GM23338 (cell line): ENCODE measurements at regions not wholly inside any gene's neighbourhood (a gene's known extent, or its start where the extent isn't known, plus 50 kb on each side); places are given as distances from the start of the nearest gene placed in this dataset.

Experiments
- ATAC-seq: fragments of 200-7000 bp; cut with Tn5 transposase; 3 replicates; pipeline ENCODE4 v1.9.1; 2020
- DNase-seq: peaks from one replicate; pipeline ENCODE4 v3.0.0-alpha.2; 2015; ENCODE audit warnings: low spot score
- H2AFZ ChIP-seq: fragments of 200-600 bp; sonication (generic); 2 replicates; pipeline ENCODE4 v1.8.0; 2016; ENCODE audit warnings: antibody characterized with exemption, mild to moderate bottlenecking, moderate library complexity
- H3F3A ChIP-seq: fragments of 200-600 bp; sonication (generic); replicated peaks from 2 replicates; pipeline ENCODE4 v1.8.0; 2017; ENCODE audit warnings: antibody characterized with exemption, mixed run types, low read depth
- H3K27ac ChIP-seq: fragments of 200-600 bp; sonication (generic); 2 replicates; pipeline ENCODE4 v1.6.1; 2016; ENCODE audit warnings: low read depth
- H3K27me3 ChIP-seq: fragments of 200-600 bp; sonication (generic); 2 replicates; pipeline ENCODE4 v1.8.0; 2016; ENCODE audit warnings: mild to moderate bottlenecking, mixed run types, moderate library complexity; ENCODE audit not compliant: insufficient read depth
- H3K36me3 ChIP-seq: fragments of 200-600 bp; sonication (generic); 2 replicates; pipeline ENCODE4 v1.8.0; 2016; ENCODE audit warnings: mild to moderate bottlenecking; ENCODE audit not compliant: insufficient read depth
- H3K4me1 ChIP-seq: fragments of 200-600 bp; sonication (generic); 2 replicates; pipeline ENCODE4 v1.8.0; 2016; ENCODE audit warnings: mild to moderate bottlenecking, moderate library complexity; ENCODE audit not compliant: insufficient read depth
- H3K4me2 ChIP-seq: fragments of 200-600 bp; sonication (generic); 2 replicates; pipeline ENCODE4 v1.7.1; 2017; ENCODE audit warnings: mixed run types
- H3K4me3 ChIP-seq: fragments of 200-600 bp; sonication (generic); 2 replicates; pipeline ENCODE4 v1.6.1; 2016; ENCODE audit warnings: mixed run types
- H3K79me2 ChIP-seq: fragments of 200-600 bp; sonication (generic); replicated peaks from 2 replicates; pipeline ENCODE4 v1.8.0; 2017; ENCODE audit warnings: mild to moderate bottlenecking; ENCODE audit not compliant: insufficient read depth
- H3K9me2 ChIP-seq: fragments of 200-600 bp; sonication (generic); 2 replicates; pipeline ENCODE4 v1.8.0; 2017; ENCODE audit not compliant: insufficient read depth
- H4K20me1 ChIP-seq: fragments of 200-600 bp; sonication (generic); replicated peaks from 2 replicates; pipeline ENCODE4 v1.8.0; 2017; ENCODE audit warnings: mild to moderate bottlenecking; ENCODE audit not compliant: insufficient read depth
- H3K27ac Mint-ChIP-seq: 2 replicates; pipeline ENCODE4 v1.8.0; 2020; ENCODE audit warnings: inconsistent platforms, mild to moderate bottlenecking, moderate library complexity, mixed read lengths
- H3K27me3 Mint-ChIP-seq: 3 replicates; pipeline ENCODE4 v1.8.0; 2022; ENCODE audit warnings: low read depth, mild to moderate bottlenecking, moderate library complexity, mixed read lengths, inconsistent platforms; ENCODE audit not compliant: insufficient read depth, poor library complexity
- H3K36me3 Mint-ChIP-seq: 3 replicates; pipeline ENCODE4 v1.8.0; 2021; ENCODE audit warnings: low read depth, mild to moderate bottlenecking, inconsistent platforms, moderate library complexity, mixed read lengths
- H3K4me1 Mint-ChIP-seq: 3 replicates; pipeline ENCODE4 v1.8.0; 2020; ENCODE audit warnings: mild to moderate bottlenecking, inconsistent platforms, mixed read lengths
- H3K4me3 Mint-ChIP-seq: 3 replicates; pipeline ENCODE4 v1.8.0; 2021; ENCODE audit warnings: moderate library complexity, mild to moderate bottlenecking, inconsistent platforms, mixed read lengths
- H3K9me3 Mint-ChIP-seq: 3 replicates; pipeline ENCODE4 v1.8.0; 2020; ENCODE audit warnings: moderate library complexity, mild to moderate bottlenecking, inconsistent platforms, mixed read lengths
- CTCF ChIP-seq, 2 experiments: fragments of 200-600 bp in 1 of 2; sonication (generic) in 1 of 2; conservative IDR thresholded peaks; 2 replicates each; pipeline versions ENCODE4 v1.5.1 to v1.6.1; 2016 to 2017; ENCODE audit warnings: antibody characterized with exemption in 2 of 2, low read depth in 2 of 2, mild to moderate bottlenecking in 2 of 2, moderate library complexity in 1 of 2
- EZH2phosphoT487 ChIP-seq: fragments of 200-600 bp; sonication (generic); IDR thresholded peaks from one replicate; pipeline ENCODE4 v1.8.1; 2018; ENCODE audit warnings: antibody characterized with exemption; ENCODE audit not compliant: unreplicated experiment
- POLR2AphosphoS5 ChIP-seq: IDR thresholded peaks from 2 replicates; pipeline ENCODE4 v1.6.1; 2016; ENCODE audit warnings: antibody characterized with exemption, low read depth
- STAT1 ChIP-seq: IDR thresholded peaks from one replicate; pipeline ENCODE4 v1.6.1; 2016; ENCODE audit warnings: antibody characterized with exemption; ENCODE audit not compliant: unreplicated experiment
- ZNF114 ChIP-seq: fragments of 250-450 bp; sonication (Bioruptor Pico); IDR thresholded peaks from 2 replicates; pipeline ENCODE4 v1.5.0; 2020; ENCODE audit warnings: mild to moderate bottlenecking, moderate library complexity
- ZNF331 ChIP-seq: fragments of 250-450 bp; sonication (Bioruptor Pico); IDR thresholded peaks from 2 replicates; pipeline ENCODE4 v1.5.0; 2020; ENCODE audit warnings: low read depth, mild to moderate bottlenecking, moderate library complexity
- TF ChIP-seq, protein P1 (sequence below): IDR thresholded peaks from one replicate; pipeline ENCODE4 v1.6.1; 2018; ENCODE audit warnings: antibody characterized with exemption; ENCODE audit not compliant: unreplicated experiment
- TF ChIP-seq, protein P2 (sequence below): IDR thresholded peaks from 2 replicates; pipeline ENCODE4 v1.6.1; 2016; ENCODE audit warnings: antibody characterized with exemption

GRCh38 chr2:2731101-2731815 lies 400.2 kb upstream of the MYT1L start:
- no peak overlapping the region for H3K4me3 ChIP-seq
- no peak overlapping the region for H3K4me2 ChIP-seq
- no peak overlapping the region for H3K4me3 Mint-ChIP-seq
- H3F3A ChIP-seq: no peaks in the 10 kb centered on the region
- TF ChIP-seq, protein P1, sequence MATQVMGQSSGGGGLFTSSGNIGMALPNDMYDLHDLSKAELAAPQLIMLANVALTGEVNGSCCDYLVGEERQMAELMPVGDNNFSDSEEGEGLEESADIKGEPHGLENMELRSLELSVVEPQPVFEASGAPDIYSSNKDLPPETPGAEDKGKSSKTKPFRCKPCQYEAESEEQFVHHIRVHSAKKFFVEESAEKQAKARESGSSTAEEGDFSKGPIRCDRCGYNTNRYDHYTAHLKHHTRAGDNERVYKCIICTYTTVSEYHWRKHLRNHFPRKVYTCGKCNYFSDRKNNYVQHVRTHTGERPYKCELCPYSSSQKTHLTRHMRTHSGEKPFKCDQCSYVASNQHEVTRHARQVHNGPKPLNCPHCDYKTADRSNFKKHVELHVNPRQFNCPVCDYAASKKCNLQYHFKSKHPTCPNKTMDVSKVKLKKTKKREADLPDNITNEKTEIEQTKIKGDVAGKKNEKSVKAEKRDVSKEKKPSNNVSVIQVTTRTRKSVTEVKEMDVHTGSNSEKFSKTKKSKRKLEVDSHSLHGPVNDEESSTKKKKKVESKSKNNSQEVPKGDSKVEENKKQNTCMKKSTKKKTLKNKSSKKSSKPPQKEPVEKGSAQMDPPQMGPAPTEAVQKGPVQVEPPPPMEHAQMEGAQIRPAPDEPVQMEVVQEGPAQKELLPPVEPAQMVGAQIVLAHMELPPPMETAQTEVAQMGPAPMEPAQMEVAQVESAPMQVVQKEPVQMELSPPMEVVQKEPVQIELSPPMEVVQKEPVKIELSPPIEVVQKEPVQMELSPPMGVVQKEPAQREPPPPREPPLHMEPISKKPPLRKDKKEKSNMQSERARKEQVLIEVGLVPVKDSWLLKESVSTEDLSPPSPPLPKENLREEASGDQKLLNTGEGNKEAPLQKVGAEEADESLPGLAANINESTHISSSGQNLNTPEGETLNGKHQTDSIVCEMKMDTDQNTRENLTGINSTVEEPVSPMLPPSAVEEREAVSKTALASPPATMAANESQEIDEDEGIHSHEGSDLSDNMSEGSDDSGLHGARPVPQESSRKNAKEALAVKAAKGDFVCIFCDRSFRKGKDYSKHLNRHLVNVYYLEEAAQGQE: no peak
- TF ChIP-seq ZNF114 (CRISPR knock-in tag) (no peak), CTCF (conservative IDR thresholded peaks at IDR 0.05; ENCODE audit: low read depth in 2 of 2) (no peak)
- H4K20me1 ChIP-seq: no peaks in the 10 kb centered on the region
- no peak overlapping the region for H3K27ac ChIP-seq
- H3K9me2 ChIP-seq: no peaks in the 10 kb centered on the region
- H3K36me3 Mint-ChIP-seq: no peaks in the 10 kb centered on the region
- no peak overlapping the region for H2AFZ ChIP-seq
- H3K4me1 ChIP-seq: no peaks in the 10 kb centered on the region
- H3K27me3 Mint-ChIP-seq: peaks cover 8% of the 10 kb centered on the region
- H3K27me3 ChIP-seq: no peaks in the 10 kb centered on the region
- ATAC-seq: no peak
- H3K36me3 ChIP-seq: no peaks in the 10 kb centered on the region
- no peak for DNase-seq
- H3K79me2 ChIP-seq: no peaks in the 10 kb centered on the region
- H3K9me3 Mint-ChIP-seq: no peaks in the 10 kb centered on the region
- H3K4me1 Mint-ChIP-seq: peaks cover 6% of the 10 kb centered on the region
- no peak overlapping the region for H3K27ac Mint-ChIP-seq

DNA sequence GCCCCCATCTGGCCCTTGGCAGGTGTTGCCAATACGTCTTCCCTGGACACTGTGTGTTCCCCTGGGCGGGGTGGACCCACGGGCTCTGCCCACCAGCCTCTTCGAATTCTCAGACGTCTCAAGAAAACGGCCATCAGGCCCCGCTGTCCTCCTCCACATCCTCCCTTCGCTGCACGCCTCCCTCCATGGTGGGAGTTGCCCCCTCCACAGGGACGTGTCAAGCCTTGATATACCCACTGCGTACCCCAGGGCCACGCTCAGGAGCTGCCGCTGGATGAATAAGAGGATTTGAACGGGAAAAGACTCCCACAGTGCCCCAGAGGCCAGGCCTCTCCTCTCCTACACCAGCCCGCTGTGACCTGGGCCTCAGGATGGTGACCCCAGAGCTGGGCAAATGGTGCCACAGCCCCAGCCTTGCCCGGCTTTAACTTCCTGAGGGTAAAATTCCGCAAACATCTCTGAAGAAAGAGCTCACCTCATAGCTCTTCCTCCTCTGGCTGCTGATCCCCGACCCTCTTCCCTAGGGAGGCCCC lies 399.3 kb upstream of the MYT1L start:
- H2AFZ ChIP-seq: no peak overlapping the region
- no peak overlapping the region for H3K4me3 Mint-ChIP-seq
- H3K36me3 Mint-ChIP-seq: no peaks in the 10 kb centered on the region
- H3K4me1 ChIP-seq: no peaks in the 10 kb centered on the region
- no peaks in the 10 kb centered on the region for H3F3A ChIP-seq
- no peaks in the 10 kb centered on the region for H4K20me1 ChIP-seq
- no peak overlapping the region for H3K27ac Mint-ChIP-seq
- no peak overlapping the region for H3K4me3 ChIP-seq
- DNase-seq (no peak), ATAC-seq (no peak)
- no peaks in the 10 kb centered on the region for H3K79me2 ChIP-seq
- peaks cover 8% of the 10 kb centered on the region for H3K27me3 Mint-ChIP-seq
- no peak overlapping the region for H3K4me2 ChIP-seq
- no peaks in the 10 kb centered on the region for H3K36me3 ChIP-seq
- no peaks in the 10 kb centered on the region for H3K9me2 ChIP-seq
- peaks cover 6% of the 10 kb centered on the region for H3K4me1 Mint-ChIP-seq
- H3K9me3 Mint-ChIP-seq: no peaks in the 10 kb centered on the region
- H3K27ac ChIP-seq: no peak overlapping the region
- no peaks in the 10 kb centered on the region for H3K27me3 ChIP-seq
- TF ChIP-seq POLR2AphosphoS5 (no peak), ZNF331 (CRISPR knock-in tag) (no peak), EZH2phosphoT487 (no peak), STAT1 (no peak)
- TF ChIP-seq, protein P2, sequence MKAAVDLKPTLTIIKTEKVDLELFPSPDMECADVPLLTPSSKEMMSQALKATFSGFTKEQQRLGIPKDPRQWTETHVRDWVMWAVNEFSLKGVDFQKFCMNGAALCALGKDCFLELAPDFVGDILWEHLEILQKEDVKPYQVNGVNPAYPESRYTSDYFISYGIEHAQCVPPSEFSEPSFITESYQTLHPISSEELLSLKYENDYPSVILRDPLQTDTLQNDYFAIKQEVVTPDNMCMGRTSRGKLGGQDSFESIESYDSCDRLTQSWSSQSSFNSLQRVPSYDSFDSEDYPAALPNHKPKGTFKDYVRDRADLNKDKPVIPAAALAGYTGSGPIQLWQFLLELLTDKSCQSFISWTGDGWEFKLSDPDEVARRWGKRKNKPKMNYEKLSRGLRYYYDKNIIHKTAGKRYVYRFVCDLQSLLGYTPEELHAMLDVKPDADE: no peak
- TF ChIP-seq, protein P1: no peak
